SHP77 treated with DMSO at 0.1 percent for 48 hours (cell line): ENCODE measurements at regions not wholly inside any gene's neighbourhood (a gene's known extent, or its start where the extent isn't known, plus 50 kb on each side); places are given as distances from the start of the nearest gene placed in this dataset.

ENCODE experiments used
- DNase-seq: peaks from one replicate; lab custom pipeline; 2025; lab: John Stamatoyannopoulos, UW

DNA sequence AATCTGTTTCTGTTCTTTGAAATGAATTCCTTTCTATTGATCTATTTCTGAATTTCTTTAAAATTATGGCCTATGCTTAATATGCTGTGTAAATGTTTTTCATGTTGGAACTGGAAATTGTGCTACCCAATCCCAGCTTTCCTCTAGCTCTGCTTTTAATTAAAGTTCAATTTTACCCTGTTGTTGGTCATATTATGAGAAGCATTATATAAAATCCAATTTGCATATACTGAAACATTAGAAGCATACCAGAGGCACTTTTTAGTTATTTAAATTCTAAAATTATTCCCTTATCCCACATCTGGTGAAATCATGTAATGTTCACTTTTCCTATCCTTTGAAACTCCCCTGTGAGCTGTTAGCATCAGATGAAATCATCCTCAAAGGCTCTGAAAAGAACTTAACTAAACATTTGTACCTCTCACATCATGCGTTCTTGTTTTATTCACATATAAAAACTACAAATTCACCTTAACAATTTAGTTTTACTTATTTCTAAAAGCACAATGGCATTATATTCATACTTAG is 160.6 kb upstream of the COL21A1 start:
- DNase-seq = no peak

- DNase-seq = no peak
Measured at GRCh38 chr6:56406276-56407269, 159.2 kb upstream of the COL21A1 start.

DNA sequence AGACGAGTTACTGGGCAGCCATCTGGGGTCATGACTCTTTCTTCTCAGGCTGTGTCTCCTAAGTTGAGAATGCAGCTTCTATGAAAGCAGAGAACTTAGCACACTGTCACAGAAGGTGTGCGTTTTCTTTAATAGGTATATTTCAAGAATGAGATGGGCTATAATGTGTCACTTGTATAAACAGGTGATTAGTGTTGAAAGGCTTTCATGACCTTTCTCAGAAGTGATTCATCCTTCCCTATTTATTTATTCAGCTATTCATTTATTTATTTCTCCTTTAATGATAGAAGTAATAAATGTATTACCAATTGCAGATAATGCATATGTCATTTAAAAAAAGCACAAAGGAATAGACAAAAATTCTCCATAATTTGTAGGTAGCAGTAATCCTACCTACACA is 157.2 kb upstream of the COL21A1 start:
- no peak for DNase-seq

- DNase-seq = no peak
Measured at GRCh38 chr6:56403745-56404144, 156.4 kb upstream of the COL21A1 start.

DNA sequence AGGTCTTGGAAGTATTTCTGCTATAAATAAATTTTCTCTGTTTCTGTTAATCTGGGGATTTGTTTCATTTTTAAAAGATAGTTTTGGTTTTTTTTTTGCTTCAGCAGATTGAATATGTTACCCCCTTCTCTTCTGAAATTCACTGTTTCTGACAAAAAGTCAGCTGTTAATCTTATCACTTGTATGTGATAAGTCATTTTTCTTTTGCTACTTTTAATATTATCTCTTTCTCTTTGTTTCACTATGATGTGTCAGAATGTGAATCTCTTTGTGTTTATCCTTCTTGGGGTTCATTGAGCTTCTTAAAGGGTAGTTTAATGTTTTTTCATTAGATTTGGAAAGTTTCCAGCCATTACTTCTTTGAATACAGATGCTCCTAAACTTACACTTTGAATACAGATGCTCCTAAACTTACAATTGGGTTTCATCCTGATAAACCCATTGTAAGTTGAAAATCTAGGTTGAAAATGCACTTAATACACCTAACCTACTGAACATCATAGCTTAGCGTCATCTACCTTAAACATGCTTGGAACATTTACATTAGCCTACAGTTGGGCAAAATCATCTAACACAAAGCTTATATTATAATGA is 154.2 kb upstream of the COL21A1 start:
- DNase-seq = no peak

GRCh38 chr6:56400273-56400672 is 152.9 kb upstream of the COL21A1 start:
- peak; percentile 37 for DNase-seq

DNA sequence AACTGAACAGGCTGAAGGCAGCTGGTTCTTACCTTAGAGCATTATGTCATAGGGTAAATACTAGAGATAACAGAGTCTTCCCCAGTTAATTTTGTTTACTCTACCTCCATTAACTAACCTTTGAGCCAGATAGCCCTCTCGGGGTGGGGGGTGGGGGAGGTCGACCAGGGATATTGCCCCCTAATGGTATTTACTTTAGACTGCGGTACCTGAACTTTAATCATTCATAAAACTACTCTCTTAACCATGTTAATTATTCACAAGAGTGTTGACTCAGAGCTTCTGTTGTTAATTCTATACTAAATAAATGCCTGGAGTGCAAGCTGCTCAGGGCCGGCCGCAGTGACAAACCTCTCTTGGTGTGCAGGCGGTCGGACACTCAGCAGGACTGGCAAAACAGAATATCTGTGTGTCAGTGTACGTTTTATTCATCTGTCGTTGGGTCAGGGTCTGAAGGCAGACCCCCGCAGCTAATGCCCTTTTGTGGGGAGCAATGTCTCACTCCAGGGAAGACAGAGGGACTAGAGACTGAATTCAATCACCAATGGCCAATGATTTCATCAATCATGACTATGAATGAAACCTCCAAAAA is 152.4 kb upstream of the COL21A1 start:
- peak; percentile 96 for DNase-seq

GRCh38 chr6:56399250-56399671 is 151.9 kb upstream of the COL21A1 start:
- DNase-seq = peak; percentile 88

DNA sequence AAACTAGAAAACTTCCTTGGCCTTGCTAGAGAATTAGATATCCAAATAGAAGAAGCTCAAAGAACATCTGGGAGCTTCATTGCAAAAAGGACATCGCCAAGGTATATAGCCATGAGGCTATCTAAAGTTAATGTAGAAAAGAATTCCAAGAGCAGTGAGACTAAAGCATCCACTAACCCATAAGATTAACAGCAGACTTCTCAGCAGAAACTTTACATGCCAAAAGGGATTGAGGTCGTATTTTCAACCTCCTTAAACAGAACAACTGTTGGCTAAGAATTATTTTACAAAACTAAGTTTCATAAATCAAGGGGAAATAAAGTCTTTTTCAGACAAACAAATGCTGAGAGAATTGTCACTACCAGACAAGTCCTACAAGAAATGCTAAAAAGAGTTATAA is 149.1 kb upstream of the COL21A1 start:
- no peak for DNase-seq

GRCh38 chr6:56393615-56394612 is 146.5 kb upstream of the COL21A1 start:
- DNase-seq = no peak

- DNase-seq = peak; percentile 83
Measured at GRCh38 chr6:56388415-56388755, 141.0 kb upstream of the COL21A1 start.

DNA sequence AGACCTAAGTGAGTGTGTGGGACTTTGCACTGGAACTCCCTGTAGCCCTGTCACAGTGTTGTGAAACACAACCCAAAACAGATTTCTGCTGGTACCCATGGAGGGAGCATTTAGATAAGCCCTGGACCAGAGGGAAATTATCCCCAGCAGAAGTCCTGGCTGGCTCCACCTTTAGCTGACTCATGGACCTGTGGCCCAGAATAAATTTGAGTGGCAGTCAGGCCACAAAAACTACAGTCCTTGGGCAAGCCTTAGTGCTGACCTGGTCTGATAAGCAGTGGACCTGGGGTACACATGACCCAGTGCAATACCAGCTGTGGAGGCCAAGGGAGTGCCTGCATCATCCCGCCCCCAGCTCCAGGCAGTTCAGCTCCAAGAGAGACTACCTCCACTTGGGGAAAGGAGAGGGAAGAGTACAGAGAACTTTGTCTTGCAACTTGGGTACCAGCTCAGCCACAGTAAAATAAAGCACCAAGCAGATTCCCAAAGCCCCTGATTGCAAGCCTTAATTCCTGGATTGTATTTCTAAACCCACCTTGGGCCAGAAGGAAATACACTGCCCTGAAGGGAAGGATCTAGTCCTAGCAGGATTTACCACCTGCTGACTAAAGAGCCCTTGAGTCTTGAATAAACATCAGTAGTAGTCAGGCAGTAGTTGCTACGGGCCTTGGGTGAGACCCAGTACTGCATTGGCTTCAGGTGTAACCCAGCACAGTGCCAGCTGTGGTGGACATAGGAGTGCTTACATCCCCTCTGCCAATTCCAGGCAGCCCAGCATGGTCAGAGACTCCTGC is 140.4 kb upstream of the COL21A1 start:
- peak; percentile 89 for DNase-seq

DNA sequence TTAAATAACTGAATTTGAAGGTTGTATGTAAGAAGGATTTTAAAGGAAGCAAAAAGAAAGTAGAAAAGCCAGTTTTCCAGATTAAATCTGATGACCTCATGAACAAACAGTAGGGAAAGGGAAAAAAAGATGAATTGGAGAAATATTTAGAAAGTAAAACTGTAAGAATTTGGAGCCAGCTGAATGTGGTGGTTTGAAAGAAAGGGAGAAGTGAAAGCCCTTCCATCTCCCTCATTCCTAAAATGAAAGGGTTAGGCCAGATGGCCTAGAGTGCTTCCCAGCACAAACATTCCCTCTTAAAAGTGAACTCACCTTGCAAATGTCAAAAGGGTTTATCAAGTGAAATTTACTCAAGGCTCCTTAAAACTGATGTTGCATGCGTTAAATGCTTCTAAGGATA is 139.3 kb upstream of the COL21A1 start:
- DNase-seq = no peak

DNA sequence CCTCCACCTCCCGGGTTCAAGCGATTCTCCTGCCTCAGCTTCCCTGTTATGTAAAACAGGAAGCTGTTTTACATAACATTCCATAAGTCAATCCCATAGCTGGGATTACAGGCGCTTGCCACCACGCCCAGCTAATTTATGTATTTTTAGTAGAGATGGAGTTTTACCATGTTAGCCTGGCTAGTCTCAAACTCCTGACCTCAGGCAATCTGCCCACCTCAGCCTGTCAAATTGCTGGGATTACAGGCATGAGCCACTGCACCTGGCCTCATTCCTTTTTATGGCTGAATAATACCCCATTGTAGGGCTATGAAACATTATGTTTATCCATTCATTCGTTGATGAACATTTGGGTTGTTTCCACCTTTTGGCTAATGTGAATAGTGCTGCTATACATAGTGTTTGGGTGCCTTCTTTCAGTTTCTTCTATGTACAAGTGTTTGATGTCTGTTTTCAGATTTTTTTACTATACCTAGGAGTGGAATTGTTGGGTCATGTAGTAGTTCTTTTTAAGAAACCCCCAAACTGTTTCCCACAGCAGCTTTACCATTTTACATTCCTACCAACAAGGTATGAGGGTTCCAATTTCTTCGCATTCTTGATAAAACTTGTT is 138.7 kb upstream of the COL21A1 start:
- DNase-seq = no peak

DNA sequence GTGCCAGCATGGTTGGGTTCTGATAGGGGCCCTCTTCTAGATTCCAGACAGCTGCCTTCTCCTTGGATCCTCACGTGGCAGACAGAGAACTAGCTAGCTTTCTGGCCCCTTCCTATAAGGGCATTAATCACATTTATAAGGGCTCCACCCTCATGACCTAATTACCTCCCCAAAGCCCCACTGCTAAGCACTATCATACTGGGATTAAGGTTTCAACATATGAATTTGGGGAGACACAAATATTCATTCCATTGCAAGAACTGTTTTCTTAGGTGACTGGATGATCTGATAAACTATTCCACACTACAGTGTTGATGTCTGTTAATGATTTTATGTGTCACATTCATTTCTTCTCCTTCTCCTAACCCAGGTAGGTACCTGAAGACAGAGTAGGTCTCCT is 135.8 kb upstream of the COL21A1 start:
- DNase-seq = no peak

- no peak for DNase-seq
Measured at GRCh38 chr6:56382416-56382940, 135.1 kb upstream of the COL21A1 start.

GRCh38 chr6:56381801-56382251 is 134.4 kb upstream of the COL21A1 start:
- DNase-seq = peak; percentile 25

DNA sequence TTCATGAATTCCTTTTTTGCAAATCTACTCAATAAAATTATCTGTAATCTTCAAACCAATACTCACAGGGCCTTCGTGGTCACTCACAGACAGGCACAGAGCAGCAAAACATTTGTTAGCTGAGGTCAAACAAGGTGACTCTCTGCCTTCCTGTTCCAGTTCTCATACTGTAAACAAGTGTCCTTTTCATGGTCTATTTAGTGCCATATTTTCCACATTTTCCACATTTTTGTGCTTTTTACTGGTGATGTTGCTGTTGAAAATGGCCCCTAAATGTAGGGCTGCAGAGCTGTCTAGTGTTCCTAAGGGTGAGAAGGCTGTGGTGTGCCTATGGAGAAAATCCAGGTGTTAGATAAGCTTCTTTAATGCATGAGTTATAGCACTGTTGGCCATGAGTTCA is 133.1 kb upstream of the COL21A1 start:
- DNase-seq = no peak

GRCh38 chr6:56378966-56379585 is 131.7 kb upstream of the COL21A1 start:
- no peak for DNase-seq
